B cell (primary cell): ENCODE measurements at regions not wholly inside any gene's neighbourhood (a gene's known extent, or its start where the extent isn't known, plus 50 kb on each side); places are given as distances from the start of the nearest gene placed in this dataset.

ENCODE experiments used
- ATAC-seq: fragments of 200-7000 bp; cut with Tn5 transposase; one replicate; pipeline ENCODE4 v1.10.0; 2021; ENCODE audit warnings: low read depth, mild to moderate bottlenecking, moderate number of reproducible peaks, moderate library complexity
- CTCF ChIA-PET: fragments of 350-600 bp; sonication (Branson Sonifier 250); formaldehyde crosslinking; loops from one replicate; lab custom pipeline; 2021; ENCODE audit warnings: antibody characterized with exemption, inconsistent platforms; lab: Charles Lee
- POLR2A ChIA-PET: fragments of 350-600 bp; sonication (Branson Sonifier 250); formaldehyde crosslinking; loops from one replicate; lab custom pipeline; 2021; ENCODE audit warnings: antibody characterized with exemption; lab: Charles Lee
- DNase-seq: peaks from one replicate; pipeline ENCODE4 v3.0.0; 2013
- H2AFZ ChIP-seq: 2 replicates; pipeline ENCODE4 v1.6.1; 2012; ENCODE audit warnings: mild to moderate bottlenecking, low read depth, low read length; ENCODE audit not compliant: insufficient read depth, poor library complexity, severe bottlenecking
- H3K27ac ChIP-seq, 2 donors: 1 replicate in 1 of 2; 2 replicates in 1 of 2; pipeline ENCODE4 v1.5.1; 2012 to 2013; ENCODE audit warnings: low read length in 2 of 2, mild to moderate bottlenecking in 2 of 2, moderate library complexity in 1 of 2
- H3K27me3 ChIP-seq, 4 experiments: fragments of 200-600 bp in 1 of 4; sonication (generic) in 1 of 4; replicated peaks in 1 of 4; 1 replicate in 2 of 4; 2 replicates in 2 of 4; pipeline versions ENCODE4 v1.6.1 to v1.7.0; 2013 to 2016; ENCODE audit warnings: low read length in 3 of 4, mild to moderate bottlenecking in 2 of 4, mixed read lengths in 1 of 4, moderate library complexity in 1 of 4; ENCODE audit not compliant: insufficient read depth in 4 of 4, control insufficient read depth in 3 of 4; ENCODE audit errors: control extremely low read depth in 1 of 4
- H3K36me3 ChIP-seq, 2 experiments: replicated peaks in 1 of 2; 1 replicate in 1 of 2; 2 replicates in 1 of 2; pipeline versions ENCODE4 v1.6.1 to v1.7.1; 2013; ENCODE audit warnings: low read length in 1 of 2; ENCODE audit not compliant: insufficient read depth in 2 of 2, control insufficient read depth in 1 of 2; ENCODE audit errors: control extremely low read depth in 1 of 2, extremely low read depth in 1 of 2
- H3K4me1 ChIP-seq, 2 donors: fragments of 200-600 bp in 1 of 2; sonication (generic) in 1 of 2; 1 replicate in 1 of 2; 2 replicates in 1 of 2; pipeline versions ENCODE4 v1.5.1 to v1.6.1; 2013 to 2017; ENCODE audit warnings: low read length in 2 of 2; ENCODE audit not compliant: control insufficient read depth in 2 of 2, insufficient read depth in 2 of 2
- H3K4me2 ChIP-seq: replicated peaks from 2 replicates; pipeline ENCODE3; 2012; ENCODE audit warnings: mild to moderate bottlenecking, low read depth, low read length; ENCODE audit not compliant: poor library complexity, severe bottlenecking
- H3K4me3 ChIP-seq, 5 experiments: fragments of 200-600 bp in 1 of 5; sonication (generic) in 1 of 5; 1 replicate in 3 of 5; 2 replicates in 2 of 5; pipeline versions ENCODE4 v1.5.1 to v1.7.0; 2011 to 2016; ENCODE audit warnings: low read length in 4 of 5, mild to moderate bottlenecking in 4 of 5, low read depth in 2 of 5, control low read depth in 1 of 5, moderate library complexity in 1 of 5; ENCODE audit not compliant: insufficient read depth in 1 of 5; ENCODE audit errors: control extremely low read depth in 1 of 5, extremely low read depth in 1 of 5
- H3K79me2 ChIP-seq: fragments of 200-600 bp; sonication (generic); one replicate; pipeline ENCODE4 v1.6.0; 2016; ENCODE audit warnings: low read length; ENCODE audit not compliant: control insufficient read depth, insufficient read depth
- H3K9ac ChIP-seq: fragments of 200-600 bp; sonication (generic); 2 replicates; pipeline ENCODE4 v1.6.1; 2017; ENCODE audit warnings: mild to moderate bottlenecking, low read length, moderate library complexity
- H3K9me3 ChIP-seq, 3 donors: one replicate each; pipeline versions ENCODE4 v1.6.1 to v1.7.1; 2013; ENCODE audit warnings: low read length in 2 of 3; ENCODE audit not compliant: control insufficient read depth in 2 of 3, insufficient read depth in 1 of 3; ENCODE audit errors: control extremely low read depth in 1 of 3
- H4K20me1 ChIP-seq: 2 replicates; pipeline ENCODE4 v1.6.0; 2012; ENCODE audit warnings: mild to moderate bottlenecking, low read length; ENCODE audit not compliant: insufficient read depth, control insufficient read depth, poor library complexity, severe bottlenecking
- H3K27ac Mint-ChIP-seq: one replicate; pipeline ENCODE4 v1.8.0; 2021; ENCODE audit warnings: mixed read lengths
- H3K27me3 Mint-ChIP-seq: one replicate; pipeline ENCODE4 v1.8.0; 2021; ENCODE audit warnings: mixed read lengths
- H3K4me1 Mint-ChIP-seq: one replicate; pipeline ENCODE4 v1.8.0; 2021; ENCODE audit warnings: mixed read lengths
- H3K4me3 Mint-ChIP-seq: one replicate; pipeline ENCODE4 v1.8.0; 2021; ENCODE audit warnings: mixed read lengths
- H3K9me3 Mint-ChIP-seq: one replicate; pipeline ENCODE4 v1.8.0; 2022; ENCODE audit warnings: mixed read lengths; ENCODE audit not compliant: insufficient read depth
- EZH2 ChIP-seq: IDR thresholded peaks from 2 replicates; pipeline ENCODE4 v1.6.1; 2012; ENCODE audit warnings: borderline replicate concordance, low read depth, mild to moderate bottlenecking, moderate library complexity, low read length; ENCODE audit not compliant: insufficient read depth, poor library complexity, severe bottlenecking
- WGBS: methylation state at CpG from one replicate; pipeline ENCODE4 v1.1.5; 2013; ENCODE audit warnings: missing lambda C conversion rate; ENCODE audit not compliant: insufficient coverage; 5-methylcytosine and 5-hydroxymethylcytosine counted together
- intact Hi-C: fragments of 100-400 bp; cut with micrococcal nuclease; formaldehyde crosslinking; loops from one replicate; pipeline ENCODE4 v1.10.0; 2022
- TF ChIP-seq, protein P1 (sequence below): fragments of 200-600 bp; IDR thresholded peaks from one replicate; pipeline ENCODE4 v1.8.0; 2022; ENCODE audit warnings: antibody characterized with exemption, mild to moderate bottlenecking

DNA sequence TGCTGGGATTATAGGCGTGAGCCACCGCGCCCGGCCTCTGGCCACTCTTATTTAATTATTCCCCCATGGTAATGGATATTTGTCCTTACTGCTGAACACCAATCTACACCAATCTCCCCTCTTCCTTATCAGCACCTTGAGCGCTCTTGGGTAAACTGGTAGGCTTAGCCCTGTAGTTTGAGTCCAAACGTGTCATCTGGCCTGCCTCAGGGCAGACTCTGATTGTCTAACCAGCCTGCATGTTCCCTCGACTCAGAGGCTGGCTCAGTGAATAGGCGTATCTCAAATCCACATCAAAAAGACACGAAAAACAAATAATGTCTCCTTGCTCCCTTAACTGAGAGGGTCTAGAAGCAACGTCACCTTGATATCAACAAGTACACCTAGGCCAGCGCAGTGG is 260.9 kb downstream of the TFAP2C start:
- Histone ChIP-seq H3K4me3 (no peak overlapping the region), H3K36me3 (no peaks in the 10 kb centered on the region), H2AFZ (no peak overlapping the region), H4K20me1 (no peaks in the 10 kb centered on the region), H3K9me3 (peaks cover 0 to 10% (median 0%) of the 10 kb centered on the region in 3 donors), H3K4me1 (no peaks in the 10 kb centered on the region), H3K27me3 (no peaks in the 10 kb centered on the region), H3K79me2 (no peaks in the 10 kb centered on the region), H3K4me2 (no peak overlapping the region), H3K27ac (no peak overlapping the region), H3K9ac (no peak overlapping the region)
- ChIA-PET CTCF (no interaction called here), POLR2A (no interaction called here)
- no peaks in the 10 kb centered on the region for H3K4me1 Mint-ChIP-seq
- intact Hi-C loops, result no loop called here
- WGBS, result 87% methylated on average over 11 of the region's 11 CpGs
- no peak overlapping the region for H3K4me3 Mint-ChIP-seq
- no peaks in the 10 kb centered on the region for H3K27me3 Mint-ChIP-seq
- DNase-seq, result no peak
- no peak for ATAC-seq
- TF ChIP-seq, protein P1, sequence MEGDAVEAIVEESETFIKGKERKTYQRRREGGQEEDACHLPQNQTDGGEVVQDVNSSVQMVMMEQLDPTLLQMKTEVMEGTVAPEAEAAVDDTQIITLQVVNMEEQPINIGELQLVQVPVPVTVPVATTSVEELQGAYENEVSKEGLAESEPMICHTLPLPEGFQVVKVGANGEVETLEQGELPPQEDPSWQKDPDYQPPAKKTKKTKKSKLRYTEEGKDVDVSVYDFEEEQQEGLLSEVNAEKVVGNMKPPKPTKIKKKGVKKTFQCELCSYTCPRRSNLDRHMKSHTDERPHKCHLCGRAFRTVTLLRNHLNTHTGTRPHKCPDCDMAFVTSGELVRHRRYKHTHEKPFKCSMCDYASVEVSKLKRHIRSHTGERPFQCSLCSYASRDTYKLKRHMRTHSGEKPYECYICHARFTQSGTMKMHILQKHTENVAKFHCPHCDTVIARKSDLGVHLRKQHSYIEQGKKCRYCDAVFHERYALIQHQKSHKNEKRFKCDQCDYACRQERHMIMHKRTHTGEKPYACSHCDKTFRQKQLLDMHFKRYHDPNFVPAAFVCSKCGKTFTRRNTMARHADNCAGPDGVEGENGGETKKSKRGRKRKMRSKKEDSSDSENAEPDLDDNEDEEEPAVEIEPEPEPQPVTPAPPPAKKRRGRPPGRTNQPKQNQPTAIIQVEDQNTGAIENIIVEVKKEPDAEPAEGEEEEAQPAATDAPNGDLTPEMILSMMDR, result no peak
- no peak for TF ChIP-seq EZH2
- H3K9me3 Mint-ChIP-seq, result no peaks in the 10 kb centered on the region
- no peak overlapping the region for H3K27ac Mint-ChIP-seq

DNA sequence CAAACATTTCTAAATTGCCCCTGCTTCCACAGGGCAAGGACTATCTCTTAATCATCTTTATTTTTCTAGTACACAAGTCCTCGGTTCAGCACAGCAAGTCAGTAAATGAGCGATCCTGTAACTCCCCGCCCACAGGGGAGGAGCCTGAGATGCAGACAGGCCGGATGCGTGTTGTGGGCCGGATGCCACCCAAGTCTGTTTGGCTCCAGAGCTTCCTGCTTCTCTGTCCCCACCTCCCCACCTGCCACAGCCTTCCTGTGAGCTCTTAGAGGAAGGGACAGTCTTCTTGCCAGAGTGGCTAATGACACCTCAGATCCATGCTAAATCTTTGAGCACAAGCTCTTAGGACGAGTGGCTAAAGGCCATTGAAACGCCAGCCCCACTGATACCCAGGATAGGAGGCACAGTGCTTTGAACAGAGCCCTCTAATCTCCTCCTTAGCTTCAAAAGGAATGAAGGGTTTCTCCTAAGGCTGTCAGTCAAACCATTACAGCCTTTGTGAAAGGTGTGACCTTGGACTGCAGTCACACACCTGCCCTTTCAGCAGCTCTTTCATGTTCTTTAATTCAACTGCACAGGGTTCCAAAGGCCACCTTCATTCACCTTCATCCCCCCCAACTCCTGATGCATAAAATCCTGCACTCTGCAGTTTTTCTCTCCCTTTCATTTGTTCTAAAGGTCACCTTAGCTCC is 264.3 kb downstream of the TFAP2C start:
- Histone ChIP-seq H3K9me3 (peaks cover 0 to 10% (median 0%) of the 10 kb centered on the region in 3 donors), H3K4me1 (no peaks in the 10 kb centered on the region), H4K20me1 (no peaks in the 10 kb centered on the region), H3K4me2 (no peak overlapping the region), H2AFZ (no peak overlapping the region), H3K79me2 (no peaks in the 10 kb centered on the region), H3K27ac (no peak overlapping the region), H3K27me3 (no peaks in the 10 kb centered on the region), H3K36me3 (no peaks in the 10 kb centered on the region), H3K4me3 (no peak overlapping the region), H3K9ac (no peak overlapping the region)
- H3K27ac Mint-ChIP-seq, result no peak overlapping the region
- no peaks in the 10 kb centered on the region for H3K9me3 Mint-ChIP-seq
- TF ChIP-seq, protein P1, result no peak
- TF ChIP-seq EZH2, result no peak
- no peaks in the 10 kb centered on the region for H3K27me3 Mint-ChIP-seq
- intact Hi-C loops, result no loop called here
- DNase-seq (no peak), ATAC-seq (no peak)
- no peak overlapping the region for H3K4me3 Mint-ChIP-seq
- ChIA-PET CTCF (no interaction called here), POLR2A (no interaction called here)
- H3K4me1 Mint-ChIP-seq, result no peaks in the 10 kb centered on the region
- WGBS, result 37% methylated on average over 8 of the region's 8 CpGs
